ENCODE measurements at regions not wholly inside any gene's neighbourhood (a gene's known extent, or its start where the extent isn't known, plus 50 kb on each side); places are given as distances from the start of the nearest gene placed in this dataset.

GRCh38 chr12:59196989-59197388 is 276.7 kb upstream of the LRIG3 start:
- TF ChIP-seq CTCF (IDR thresholded peaks at IDR 0.05; ENCODE audit: insufficient read depth in 1 of 2, low read depth in 1 of 2, low read length in 1 of 2, severe bottlenecking in 1 of 2, unreplicated experiment in 1 of 2), result no peak
- ChIA-PET POLR2A (no interaction called here), CTCF (no interaction called here)
- no peak overlapping the region for H3K4me3 Mint-ChIP-seq (ENCODE audit: unreplicated experiment)
- DNase-seq, result no peak
- Histone ChIP-seq H3K4me1 (no peaks in the 10 kb centered on the region), H3K36me3 (ENCODE audit: control insufficient read depth, insufficient read depth, low read length) (no peaks in the 10 kb centered on the region), H3K4me3 (ENCODE audit: low read depth, low read length) (no peak overlapping the region), H3K27me3 (replicated peaks; ENCODE audit: control insufficient read depth, insufficient read depth, low read length) (no peaks in the 10 kb centered on the region), H3K9me3 (no peaks in the 10 kb centered on the region)
- H3K27me3 Mint-ChIP-seq (ENCODE audit: insufficient read depth, unreplicated experiment), result peaks cover 3% of the 10 kb centered on the region
- H3K27ac Mint-ChIP-seq (ENCODE audit: unreplicated experiment), result no peak overlapping the region
- no peaks in the 10 kb centered on the region for H3K4me1 Mint-ChIP-seq (ENCODE audit: low read depth, unreplicated experiment)
- no peaks in the 10 kb centered on the region for H3K36me3 Mint-ChIP-seq (ENCODE audit: insufficient read depth, unreplicated experiment)
- intact Hi-C loops (cut with micrococcal nuclease; ENCODE audit: unreplicated experiment), result no loop called here
- BruUV-seq (replicated peaks), result no TSS peak
- H3K9me3 Mint-ChIP-seq (ENCODE audit: unreplicated experiment), result peaks cover 20% of the 10 kb centered on the region

GRCh38 chr12:59194794-59195193 is 274.5 kb upstream of the LRIG3 start:
- no peaks in the 10 kb centered on the region for H3K27me3 ChIP-seq (replicated peaks; ENCODE audit: control insufficient read depth, insufficient read depth, low read length)
- POLR2A ChIA-PET, result no interaction called here
- H3K4me3 ChIP-seq (ENCODE audit: low read depth, low read length), result no peak overlapping the region
- intact Hi-C loops (cut with micrococcal nuclease; ENCODE audit: unreplicated experiment), result no loop called here
- no peak overlapping the region for H3K4me3 Mint-ChIP-seq (ENCODE audit: unreplicated experiment)
- CTCF ChIA-PET, result interaction anchor here (0.5 kb wide), 1 partner anchor 78 kb away, joined by 5 read pairs; no protein-coding TSS in a partner anchor
- no peak overlapping the region for H3K27ac Mint-ChIP-seq (ENCODE audit: unreplicated experiment)
- peaks cover 6% of the 10 kb centered on the region for H3K27me3 Mint-ChIP-seq (ENCODE audit: insufficient read depth, unreplicated experiment)
- H3K4me1 Mint-ChIP-seq (ENCODE audit: low read depth, unreplicated experiment), result no peaks in the 10 kb centered on the region
- DNase-seq, result peak in 1 of 2 experiments; percentile 3
- no peaks in the 10 kb centered on the region for H3K36me3 ChIP-seq (ENCODE audit: control insufficient read depth, insufficient read depth, low read length)
- no peak for TF ChIP-seq CTCF (IDR thresholded peaks at IDR 0.05; ENCODE audit: insufficient read depth in 1 of 2, low read depth in 1 of 2, low read length in 1 of 2, severe bottlenecking in 1 of 2, unreplicated experiment in 1 of 2)
- H3K9me3 Mint-ChIP-seq (ENCODE audit: unreplicated experiment), result peaks cover 20% of the 10 kb centered on the region
- no peaks in the 10 kb centered on the region for H3K36me3 Mint-ChIP-seq (ENCODE audit: insufficient read depth, unreplicated experiment)
- no TSS peak for BruUV-seq (replicated peaks)
- no peaks in the 10 kb centered on the region for H3K4me1 ChIP-seq
- H3K9me3 ChIP-seq, result no peaks in the 10 kb centered on the region

GRCh38 chr12:59193476-59194050 is 273.3 kb upstream of the LRIG3 start:
- POLR2A ChIA-PET, result no interaction called here
- H3K27ac Mint-ChIP-seq (ENCODE audit: unreplicated experiment), result no peak overlapping the region

More at GRCh38 chr12:59193476-59194050, 273.3 kb upstream of the LRIG3 start:
- TF ChIP-seq CTCF (IDR thresholded peaks at IDR 0.05; ENCODE audit: insufficient read depth in 1 of 2, low read depth in 1 of 2, low read length in 1 of 2, severe bottlenecking in 1 of 2, unreplicated experiment in 1 of 2), result no peak
- intact Hi-C loops (cut with micrococcal nuclease; ENCODE audit: unreplicated experiment), result no loop called here
- Mint-ChIP-seq H3K4me3 (ENCODE audit: unreplicated experiment) (no peak overlapping the region), H3K9me3 (ENCODE audit: unreplicated experiment) (peaks cover 20% of the 10 kb centered on the region), H3K36me3 (ENCODE audit: insufficient read depth, unreplicated experiment) (no peaks in the 10 kb centered on the region), H3K4me1 (ENCODE audit: low read depth, unreplicated experiment) (no peaks in the 10 kb centered on the region), H3K27me3 (ENCODE audit: insufficient read depth, unreplicated experiment) (peaks cover 6% of the 10 kb centered on the region)
- CTCF ChIA-PET, result no interaction called here
- no TSS peak for BruUV-seq (replicated peaks)
- Histone ChIP-seq H3K9me3 (no peaks in the 10 kb centered on the region), H3K4me1 (no peaks in the 10 kb centered on the region), H3K36me3 (ENCODE audit: control insufficient read depth, insufficient read depth, low read length) (no peaks in the 10 kb centered on the region), H3K27me3 (replicated peaks; ENCODE audit: control insufficient read depth, insufficient read depth, low read length) (no peaks in the 10 kb centered on the region), H3K4me3 (ENCODE audit: low read depth, low read length) (no peak overlapping the region)
- DNase-seq, result no peak

Measured in Caco-2 (cell line).